ENCODE measurements at regions not wholly inside any gene's neighbourhood (a gene's known extent, or its start where the extent isn't known, plus 50 kb on each side); places are given as distances from the start of the nearest gene placed in this dataset.

- Histone ChIP-seq H3K27ac (replicated peaks) (no peak overlapping the region), H3K4me3 (replicated peaks; ENCODE audit: insufficient read depth, low read length) (no peak overlapping the region), H3K27me3 (ENCODE audit: insufficient read depth, poor library complexity, severe bottlenecking) (no peaks in the 10 kb centered on the region)
- TF ChIP-seq POLR2AphosphoS5 (IDR thresholded peaks at IDR 0.05; ENCODE audit: low read depth), result no peak
- TF ChIP-seq REST (IDR thresholded peaks at IDR 0.05; ENCODE audit: insufficient replicate concordance, low read depth), result no peak
- no peak for TF ChIP-seq GABPA (IDR thresholded peaks at IDR 0.05; ENCODE audit: low read depth)
- no peak for TF ChIP-seq CTCF (IDR thresholded peaks at IDR 0.05; ENCODE audit: insufficient read depth, low read length)
- no peak for TF ChIP-seq SPI1 (IDR thresholded peaks at IDR 0.05; ENCODE audit: borderline replicate concordance, low read depth)
- no peak for DNase-seq (ENCODE audit: low read depth in 1 of 2, low spot score in 1 of 2)
These were observed 1387.6 kb upstream of the ACVR2A start for GRCh38 chr2:146457221-146457620.

- TF ChIP-seq CTCF (IDR thresholded peaks at IDR 0.05; ENCODE audit: insufficient read depth, low read length), result no peak
- TF ChIP-seq REST (IDR thresholded peaks at IDR 0.05; ENCODE audit: insufficient replicate concordance, low read depth), result no peak
- no peak for TF ChIP-seq GABPA (IDR thresholded peaks at IDR 0.05; ENCODE audit: low read depth)
- no peak overlapping the region for H3K4me3 ChIP-seq (replicated peaks; ENCODE audit: insufficient read depth, low read length)
- no peak overlapping the region for H3K27ac ChIP-seq (replicated peaks)
- DNase-seq (ENCODE audit: low read depth in 1 of 2, low spot score in 1 of 2), result no peak
- H3K27me3 ChIP-seq (ENCODE audit: insufficient read depth, poor library complexity, severe bottlenecking), result no peaks in the 10 kb centered on the region
These were observed 1389.5 kb upstream of the ACVR2A start for GRCh38 chr2:146455325-146455724.

- no peaks in the 10 kb centered on the region for H3K27me3 ChIP-seq (ENCODE audit: insufficient read depth, poor library complexity, severe bottlenecking)
- H3K27ac ChIP-seq (replicated peaks), result no peak overlapping the region
- TF ChIP-seq GABPA (IDR thresholded peaks at IDR 0.05; ENCODE audit: low read depth) (no peak), CTCF (IDR thresholded peaks at IDR 0.05; ENCODE audit: insufficient read depth, low read length) (no peak), REST (IDR thresholded peaks at IDR 0.05; ENCODE audit: insufficient replicate concordance, low read depth) (no peak), SPI1 (IDR thresholded peaks at IDR 0.05; ENCODE audit: borderline replicate concordance, low read depth) (no peak), POLR2AphosphoS5 (IDR thresholded peaks at IDR 0.05; ENCODE audit: low read depth) (no peak)
- H3K4me3 ChIP-seq (replicated peaks; ENCODE audit: insufficient read depth, low read length), result no peak overlapping the region
- no peak for DNase-seq (ENCODE audit: low read depth in 1 of 2, low spot score in 1 of 2)
These were observed 1392.9 kb upstream of the ACVR2A start for GRCh38 chr2:146451972-146452371.

Data from HL-60 (cell line).